ENCODE measurements at regions not wholly inside any gene's neighbourhood (a gene's known extent, or its start where the extent isn't known, plus 50 kb on each side); places are given as distances from the start of the nearest gene placed in this dataset.

DNA sequence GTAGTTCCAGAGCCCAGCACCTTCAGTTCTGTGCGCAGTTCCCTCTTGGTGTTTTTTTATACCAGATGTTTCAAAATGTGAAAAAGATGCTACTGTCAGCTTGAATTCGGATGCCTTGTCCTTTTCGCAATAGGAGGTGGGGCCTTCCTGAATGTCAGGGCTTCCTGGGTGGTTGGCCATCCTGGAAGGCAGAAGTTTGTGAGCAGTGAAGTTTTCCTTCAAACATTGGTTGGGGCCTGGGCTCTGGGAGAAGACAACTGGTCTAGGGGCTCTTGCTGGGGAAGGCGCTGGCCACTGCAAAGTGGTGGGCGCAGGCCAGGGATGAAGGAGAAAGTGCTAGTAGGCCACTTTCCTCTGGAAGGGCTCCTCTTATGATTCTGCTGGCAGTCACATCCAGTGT is 56.8 kb upstream of the JAZF1 start:
- TF ChIP-seq, protein P1, sequence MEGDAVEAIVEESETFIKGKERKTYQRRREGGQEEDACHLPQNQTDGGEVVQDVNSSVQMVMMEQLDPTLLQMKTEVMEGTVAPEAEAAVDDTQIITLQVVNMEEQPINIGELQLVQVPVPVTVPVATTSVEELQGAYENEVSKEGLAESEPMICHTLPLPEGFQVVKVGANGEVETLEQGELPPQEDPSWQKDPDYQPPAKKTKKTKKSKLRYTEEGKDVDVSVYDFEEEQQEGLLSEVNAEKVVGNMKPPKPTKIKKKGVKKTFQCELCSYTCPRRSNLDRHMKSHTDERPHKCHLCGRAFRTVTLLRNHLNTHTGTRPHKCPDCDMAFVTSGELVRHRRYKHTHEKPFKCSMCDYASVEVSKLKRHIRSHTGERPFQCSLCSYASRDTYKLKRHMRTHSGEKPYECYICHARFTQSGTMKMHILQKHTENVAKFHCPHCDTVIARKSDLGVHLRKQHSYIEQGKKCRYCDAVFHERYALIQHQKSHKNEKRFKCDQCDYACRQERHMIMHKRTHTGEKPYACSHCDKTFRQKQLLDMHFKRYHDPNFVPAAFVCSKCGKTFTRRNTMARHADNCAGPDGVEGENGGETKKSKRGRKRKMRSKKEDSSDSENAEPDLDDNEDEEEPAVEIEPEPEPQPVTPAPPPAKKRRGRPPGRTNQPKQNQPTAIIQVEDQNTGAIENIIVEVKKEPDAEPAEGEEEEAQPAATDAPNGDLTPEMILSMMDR (IDR thresholded peaks at IDR 0.05; ENCODE audit: low read length), result no peak
- TF ChIP-seq EZH2 (IDR thresholded peaks at IDR 0.05; ENCODE audit: borderline replicate concordance, low read length), result no peak
